Uterus (tissue), 2 donors: ENCODE measurements at regions not wholly inside any gene's neighbourhood (a gene's known extent, or its start where the extent isn't known, plus 50 kb on each side); places are given as distances from the start of the nearest gene placed in this dataset.

ENCODE experiments used
- POLR2A ChIP-seq, 2 donors: fragments of 450-650 bp; IDR thresholded peaks; one replicate each; pipeline ENCODE4 v1.6.1; 2016; ENCODE audit warnings: antibody characterized with exemption in 2 of 2, mild to moderate bottlenecking in 1 of 2, moderate library complexity in 1 of 2
- TF ChIP-seq, protein P1 (sequence below), 4 experiments: fragments of 200-600 bp in 2 of 4; fragments of 450-650 bp in 2 of 4; sonication (generic) in 2 of 4; IDR thresholded peaks; one replicate each; pipeline ENCODE4 v1.5.1; 2016 to 2019; ENCODE audit warnings: antibody characterized with exemption in 4 of 4, mild to moderate bottlenecking in 2 of 4, moderate library complexity in 1 of 4

DNA sequence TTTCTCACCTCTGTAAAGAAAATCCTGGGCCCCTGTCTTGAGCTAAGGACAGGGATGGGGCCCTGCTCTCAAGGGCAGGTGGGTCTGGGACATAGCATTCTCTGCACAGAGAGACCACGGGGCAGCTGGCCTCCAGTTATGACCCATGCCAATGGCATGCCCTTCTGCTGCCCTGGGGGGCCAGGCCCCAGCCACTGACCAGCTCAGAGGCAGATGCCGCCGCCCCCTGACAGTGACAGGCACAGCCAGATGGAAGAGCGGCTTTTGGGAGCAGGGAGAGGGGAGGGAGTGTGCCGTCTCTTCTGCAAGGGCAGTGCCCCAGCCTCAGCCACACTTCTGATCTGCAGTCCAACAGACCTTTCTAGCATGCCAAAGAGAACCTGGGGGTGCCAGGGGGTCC lies 114.8 kb upstream of the NAV2 start:
- no peak for TF ChIP-seq POLR2A (IDR thresholded peaks at IDR 0.05)
- TF ChIP-seq, protein P1, sequence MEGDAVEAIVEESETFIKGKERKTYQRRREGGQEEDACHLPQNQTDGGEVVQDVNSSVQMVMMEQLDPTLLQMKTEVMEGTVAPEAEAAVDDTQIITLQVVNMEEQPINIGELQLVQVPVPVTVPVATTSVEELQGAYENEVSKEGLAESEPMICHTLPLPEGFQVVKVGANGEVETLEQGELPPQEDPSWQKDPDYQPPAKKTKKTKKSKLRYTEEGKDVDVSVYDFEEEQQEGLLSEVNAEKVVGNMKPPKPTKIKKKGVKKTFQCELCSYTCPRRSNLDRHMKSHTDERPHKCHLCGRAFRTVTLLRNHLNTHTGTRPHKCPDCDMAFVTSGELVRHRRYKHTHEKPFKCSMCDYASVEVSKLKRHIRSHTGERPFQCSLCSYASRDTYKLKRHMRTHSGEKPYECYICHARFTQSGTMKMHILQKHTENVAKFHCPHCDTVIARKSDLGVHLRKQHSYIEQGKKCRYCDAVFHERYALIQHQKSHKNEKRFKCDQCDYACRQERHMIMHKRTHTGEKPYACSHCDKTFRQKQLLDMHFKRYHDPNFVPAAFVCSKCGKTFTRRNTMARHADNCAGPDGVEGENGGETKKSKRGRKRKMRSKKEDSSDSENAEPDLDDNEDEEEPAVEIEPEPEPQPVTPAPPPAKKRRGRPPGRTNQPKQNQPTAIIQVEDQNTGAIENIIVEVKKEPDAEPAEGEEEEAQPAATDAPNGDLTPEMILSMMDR (IDR thresholded peaks at IDR 0.05): no peak
